ENCODE measurements at regions not wholly inside any gene's neighbourhood (a gene's known extent, or its start where the extent isn't known, plus 50 kb on each side); places are given as distances from the start of the nearest gene placed in this dataset.

- TF ChIP-seq CTCF (IDR thresholded peaks at IDR 0.05), result no peak
- TF ChIP-seq ZFX (IDR thresholded peaks at IDR 0.05; ENCODE audit: borderline replicate concordance), result no peak
These were observed 83.2 kb downstream of the FOXD1 start for GRCh38 chr5:73365301-73365853.

All from 22Rv1 (cell line).